ENCODE measurements at regions not wholly inside any gene's neighbourhood (a gene's known extent, or its start where the extent isn't known, plus 50 kb on each side); places are given as distances from the start of the nearest gene placed in this dataset.

GRCh38 chr17:79497777-79498348, 113.0 kb downstream of the RBFOX3 start:
- TF ChIP-seq CTCF (IDR thresholded peaks at IDR 0.05) (no peak), POLR2AphosphoS5 (IDR thresholded peaks at IDR 0.05; ENCODE audit: low read depth, low read length) (no peak), REST (IDR thresholded peaks at IDR 0.05; ENCODE audit: insufficient read depth in 1 of 2, low read depth in 2 of 2, low read length in 1 of 2) (no peak), TCF7L2 (IDR thresholded peaks at IDR 0.05; ENCODE audit: low read depth, low read length) (no peak), SIN3A (IDR thresholded peaks at IDR 0.05; ENCODE audit: borderline replicate concordance, insufficient read depth, low read depth, low read length) (no peak)
